WI38 (cell line): ENCODE measurements at regions not wholly inside any gene's neighbourhood (a gene's known extent, or its start where the extent isn't known, plus 50 kb on each side); places are given as distances from the start of the nearest gene placed in this dataset.

ENCODE experiments used
- H3K4me3 ChIP-seq: 2 replicates; pipeline ENCODE4 v1.5.1; 2011; ENCODE audit warnings: low read depth, mild to moderate bottlenecking, control low read depth, low read length
- CTCF ChIP-seq: IDR thresholded peaks from 2 replicates; pipeline ENCODE4 v1.5.1; 2012; ENCODE audit warnings: low read depth, mild to moderate bottlenecking, control low read depth, low read length

DNA sequence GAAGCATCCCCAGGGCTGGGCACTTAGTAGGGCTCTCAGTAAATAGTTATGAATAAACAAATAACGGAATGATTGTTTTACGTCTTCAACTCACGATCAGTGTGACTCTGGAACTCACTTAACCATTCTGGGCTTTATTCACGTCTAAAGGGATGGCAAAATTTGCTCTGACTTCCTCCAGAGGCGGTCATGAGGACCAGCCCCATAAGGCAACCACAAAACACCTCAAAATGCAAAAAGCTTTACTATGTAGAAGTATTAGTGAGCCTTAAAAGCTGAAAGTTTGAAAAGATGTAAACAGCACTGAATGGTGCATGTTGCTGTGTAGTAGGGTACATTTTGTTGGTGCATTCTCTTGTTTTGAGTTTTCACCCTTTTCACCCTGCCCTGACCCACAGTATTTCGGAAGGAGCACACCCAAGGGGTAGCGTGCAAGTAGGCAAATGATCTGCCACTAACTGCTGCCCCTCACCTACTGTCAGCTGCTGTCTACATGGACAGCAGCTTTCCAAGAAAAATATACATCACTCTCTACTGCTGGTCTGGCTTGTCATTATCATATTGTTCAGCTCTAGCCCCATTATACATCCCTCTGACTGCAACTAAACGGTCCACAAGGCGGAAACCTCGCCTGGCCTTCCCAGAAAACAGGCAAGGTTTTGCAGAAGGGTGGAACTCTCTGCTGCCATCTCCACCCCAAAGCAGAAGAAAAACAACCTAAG lies 308.5 kb upstream of the PROK2 start:
- H3K4me3 ChIP-seq: no peak overlapping the region
- no peak for TF ChIP-seq CTCF

DNA sequence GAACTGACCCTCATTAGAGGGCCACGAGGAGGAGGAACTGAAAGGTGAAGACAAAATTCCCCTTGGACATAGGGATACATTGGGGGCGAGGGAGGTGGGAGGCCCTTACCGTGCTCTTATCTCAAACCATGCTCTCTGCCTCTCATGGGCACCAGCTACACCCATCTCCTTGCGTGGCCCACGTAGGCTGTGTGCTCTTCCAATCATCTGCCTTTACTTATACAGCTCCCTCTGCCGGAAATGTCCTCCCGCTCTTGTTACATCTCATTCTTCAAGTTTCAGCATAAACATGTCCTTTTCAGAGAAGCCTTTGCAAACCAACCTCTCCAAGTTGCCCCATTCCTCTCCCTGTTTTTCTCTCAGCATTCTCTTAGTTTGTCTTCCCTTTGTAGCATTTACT lies 307.8 kb upstream of the PROK2 start:
- no peak for TF ChIP-seq CTCF
- no peak overlapping the region for H3K4me3 ChIP-seq

GRCh38 chr3:72088486-72089025 lies 303.6 kb upstream of the PROK2 start:
- no peak for TF ChIP-seq CTCF

GRCh38 chr3:72087420-72087819 lies 302.5 kb upstream of the PROK2 start:
- TF ChIP-seq CTCF: no peak
- H3K4me3 ChIP-seq: no peak overlapping the region

More at GRCh38 chr3:72088486-72089025, 303.6 kb upstream of the PROK2 start:
- H3K4me3 ChIP-seq: no peak overlapping the region

- no peak for TF ChIP-seq CTCF
- no peak overlapping the region for H3K4me3 ChIP-seq
These were observed 301.8 kb upstream of the PROK2 start for GRCh38 chr3:72086743-72087087.

DNA sequence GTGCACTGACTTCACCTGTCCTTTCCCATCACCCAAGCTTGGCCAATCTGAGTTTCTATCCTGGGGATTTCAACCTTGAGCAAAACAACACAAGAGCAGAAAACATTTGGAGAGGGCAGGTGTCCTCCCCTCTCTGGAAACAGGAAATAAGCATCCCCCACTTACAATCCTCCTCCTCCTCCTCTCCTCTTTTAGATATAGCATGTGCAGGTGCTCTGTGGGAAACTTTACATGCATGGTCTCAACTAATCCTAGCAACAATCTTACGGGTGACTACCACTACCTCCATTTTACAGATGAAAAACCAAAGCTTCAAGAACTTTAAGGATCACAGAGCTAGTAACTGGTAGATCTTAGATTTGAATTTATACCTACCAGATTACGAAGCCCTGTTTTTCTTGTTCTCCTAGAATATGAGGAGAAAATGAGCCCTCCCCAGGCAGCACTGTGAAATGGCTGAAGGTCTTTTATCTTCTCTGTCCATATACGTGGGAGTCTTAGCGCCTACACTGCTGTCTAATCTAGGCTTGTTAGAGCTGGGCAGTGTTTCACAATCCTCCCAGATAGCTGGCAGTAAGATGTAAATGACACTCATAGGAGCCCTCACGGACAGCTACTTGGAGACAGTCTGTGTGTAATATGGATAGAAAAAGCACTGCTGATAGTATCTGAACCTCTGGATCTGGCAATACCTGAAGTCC lies 301.2 kb upstream of the PROK2 start:
- H3K4me3 ChIP-seq: no peak overlapping the region
- TF ChIP-seq CTCF: no peak

DNA sequence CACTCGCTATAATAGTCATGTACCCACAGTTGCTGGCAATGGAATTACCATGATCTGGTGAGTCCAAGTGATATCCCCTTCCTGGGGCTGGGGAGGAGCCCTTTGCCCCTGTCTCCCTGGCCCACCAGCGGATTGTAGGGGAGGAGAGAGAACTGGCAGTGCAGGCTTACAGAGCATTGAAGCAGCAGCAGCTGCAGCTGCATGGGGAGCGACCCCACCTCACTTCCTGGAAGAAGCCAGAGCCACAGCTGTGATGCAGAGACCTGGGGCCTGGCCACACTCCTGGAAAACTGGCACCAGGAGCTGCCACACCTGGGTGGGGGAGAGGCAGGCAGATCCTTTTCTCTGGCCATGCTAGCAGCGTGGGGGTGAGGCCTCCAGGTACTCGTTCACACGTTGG lies 300.1 kb upstream of the PROK2 start:
- TF ChIP-seq CTCF: no peak

More for the DNA sequence above, 300.1 kb upstream of the PROK2 start:
- no peak overlapping the region for H3K4me3 ChIP-seq
